ENCODE measurements at regions not wholly inside any gene's neighbourhood (a gene's known extent, or its start where the extent isn't known, plus 50 kb on each side); places are given as distances from the start of the nearest gene placed in this dataset.

DNA sequence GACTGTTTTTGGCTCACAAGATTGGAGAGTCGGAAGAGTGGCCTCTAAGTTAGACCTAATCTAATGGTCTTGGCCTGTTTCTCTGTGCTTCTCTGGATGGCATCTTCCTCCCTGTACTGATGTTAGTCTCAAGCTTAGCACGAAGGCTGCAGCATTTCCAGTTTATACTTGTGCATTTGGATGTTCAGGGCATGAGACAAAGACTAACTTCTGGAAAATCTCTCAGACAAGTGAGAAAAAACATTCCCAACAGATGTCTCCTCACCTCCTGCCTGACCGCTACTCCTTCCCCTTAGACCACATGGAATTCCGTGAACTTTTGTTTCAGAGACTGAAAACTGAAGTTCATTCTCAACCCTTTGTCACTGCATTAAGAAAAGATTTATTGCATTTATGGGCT, 410.8 kb upstream of the MCTP2 start (continued):
- no peak for TF ChIP-seq SMC3 (IDR thresholded peaks at IDR 0.05; ENCODE audit: low read depth, low read length)
- TF ChIP-seq MAZ (IDR thresholded peaks at IDR 0.05; ENCODE audit: borderline replicate concordance, low read depth, low read length): no peak
- TF ChIP-seq POLR2A (IDR thresholded peaks at IDR 0.05; ENCODE audit: low read depth, low read length): no peak

- BruUV-seq (replicated peaks): no TSS peak
- dilution Hi-C loops (cut with HindIII; ENCODE audit: low sequenced_read_pairs, unreplicated experiment): no loop called here
- H4K91ac ChIP-seq (ENCODE audit: insufficient read depth, low read depth, low read length): no peak overlapping the region
- TF ChIP-seq SMC3 (IDR thresholded peaks at IDR 0.05; ENCODE audit: low read depth, low read length): no peak
- no peak for TF ChIP-seq CEBPB (IDR thresholded peaks at IDR 0.05; ENCODE audit: low read depth, low read length)
- no peak for TF ChIP-seq MAFK (IDR thresholded peaks at IDR 0.05; ENCODE audit: low read depth, low read length)
- no peak for TF ChIP-seq MAZ (IDR thresholded peaks at IDR 0.05; ENCODE audit: borderline replicate concordance, low read depth, low read length)
- no peak for TF ChIP-seq BHLHE40 (IDR thresholded peaks at IDR 0.05; ENCODE audit: low read depth, low read length)
- no peak for TF ChIP-seq FOS (IDR thresholded peaks at IDR 0.05; ENCODE audit: low read depth, low read length)
- no peak for TF ChIP-seq RCOR1 (IDR thresholded peaks at IDR 0.05; ENCODE audit: insufficient replicate concordance, low read length)
- TF ChIP-seq, protein P1, sequence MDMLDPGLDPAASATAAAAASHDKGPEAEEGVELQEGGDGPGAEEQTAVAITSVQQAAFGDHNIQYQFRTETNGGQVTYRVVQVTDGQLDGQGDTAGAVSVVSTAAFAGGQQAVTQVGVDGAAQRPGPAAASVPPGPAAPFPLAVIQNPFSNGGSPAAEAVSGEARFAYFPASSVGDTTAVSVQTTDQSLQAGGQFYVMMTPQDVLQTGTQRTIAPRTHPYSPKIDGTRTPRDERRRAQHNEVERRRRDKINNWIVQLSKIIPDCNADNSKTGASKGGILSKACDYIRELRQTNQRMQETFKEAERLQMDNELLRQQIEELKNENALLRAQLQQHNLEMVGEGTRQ (IDR thresholded peaks at IDR 0.05; ENCODE audit: low read depth, low read length): no peak
- TF ChIP-seq MXI1 (IDR thresholded peaks at IDR 0.05; ENCODE audit: borderline replicate concordance, low read depth, low read length): no peak
- TF ChIP-seq RAD21 (IDR thresholded peaks at IDR 0.05; ENCODE audit: low read length): no peak
- no peak for TF ChIP-seq CHD1 (IDR thresholded peaks at IDR 0.05; ENCODE audit: low read depth, low read length)
- TF ChIP-seq, protein P2, sequence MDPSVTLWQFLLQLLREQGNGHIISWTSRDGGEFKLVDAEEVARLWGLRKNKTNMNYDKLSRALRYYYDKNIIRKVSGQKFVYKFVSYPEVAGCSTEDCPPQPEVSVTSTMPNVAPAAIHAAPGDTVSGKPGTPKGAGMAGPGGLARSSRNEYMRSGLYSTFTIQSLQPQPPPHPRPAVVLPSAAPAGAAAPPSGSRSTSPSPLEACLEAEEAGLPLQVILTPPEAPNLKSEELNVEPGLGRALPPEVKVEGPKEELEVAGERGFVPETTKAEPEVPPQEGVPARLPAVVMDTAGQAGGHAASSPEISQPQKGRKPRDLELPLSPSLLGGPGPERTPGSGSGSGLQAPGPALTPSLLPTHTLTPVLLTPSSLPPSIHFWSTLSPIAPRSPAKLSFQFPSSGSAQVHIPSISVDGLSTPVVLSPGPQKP (IDR thresholded peaks at IDR 0.05; ENCODE audit: borderline replicate concordance, low read depth, low read length): no peak
- TF ChIP-seq CTCF (conservative IDR thresholded peaks at IDR 0.05; ENCODE audit: low read depth, low read length): no peak
- TF ChIP-seq NFE2L2 (IDR thresholded peaks at IDR 0.05; ENCODE audit: low read depth, low read length): no peak
- no peak for TF ChIP-seq POLR2A (IDR thresholded peaks at IDR 0.05; ENCODE audit: low read depth, low read length)
Measured at GRCh38 chr15:93819826-93820225, 411.5 kb upstream of the MCTP2 start.

More at GRCh38 chr15:93819826-93820225, 411.5 kb upstream of the MCTP2 start:
- Histone ChIP-seq H3K27me3 (ENCODE audit: control insufficient read depth, insufficient read depth, low read length) (no peaks in the 10 kb centered on the region), H3K23ac (ENCODE audit: low read depth, low read length) (no peak overlapping the region), H2AFZ (replicated peaks; ENCODE audit: low read length, poor library complexity) (no peak overlapping the region), H3K9ac (ENCODE audit: low read depth, low read length) (no peak overlapping the region), H2BK5ac (ENCODE audit: low read depth, low read length, poor library complexity, severe bottlenecking) (no peak overlapping the region), H4K5ac (ENCODE audit: low read depth, low read length) (no peak overlapping the region), H2BK120ac (ENCODE audit: low read depth, low read length) (no peak overlapping the region), H3K14ac (replicated peaks; ENCODE audit: low read depth, low read length) (no peak overlapping the region), H3K4me1 (ENCODE audit: control insufficient read depth, insufficient read depth, low read length) (no peaks in the 10 kb centered on the region), H3K36me3 (ENCODE audit: control insufficient read depth, insufficient read depth, low read length) (no peaks in the 10 kb centered on the region), H3K18ac (ENCODE audit: low read depth, low read length) (no peak overlapping the region), H3K27ac (ENCODE audit: insufficient read depth, low read length) (no peak overlapping the region), H4K8ac (ENCODE audit: low read depth in 2 of 2, low read length in 2 of 2) (no peak overlapping the region), H3K4me2 (ENCODE audit: low read depth, low read length) (no peak overlapping the region), H3K4me3 (ENCODE audit: insufficient read depth, low read depth, low read length) (no peak overlapping the region), H3K79me1 (ENCODE audit: low read depth in 1 of 2, low read length in 2 of 2) (no peaks in the 10 kb centered on the region), H3K4ac (ENCODE audit: low read depth, low read length) (no peak overlapping the region), H3K56ac (ENCODE audit: extremely low read depth, insufficient read depth, low read length) (no peak overlapping the region), H2AK5ac (ENCODE audit: low read depth, low read length) (no peak overlapping the region), H2BK20ac (ENCODE audit: low read depth, low read length) (no peak overlapping the region), H3K9me1 (ENCODE audit: insufficient read depth, low read length) (no peaks in the 10 kb centered on the region), H4K20me1 (ENCODE audit: insufficient read depth, low read length) (no peaks in the 10 kb centered on the region), H3K9me3 (ENCODE audit: control insufficient read depth, insufficient read depth, low read length) (peaks cover 5% of the 10 kb centered on the region), H2BK15ac (ENCODE audit: low read depth, low read length) (no peak overlapping the region), H2AK9ac (replicated peaks; ENCODE audit: low read depth, low read length, poor library complexity) (no peak overlapping the region)
- ATAC-seq (ENCODE audit: low read depth) (no peak), DNase-seq (no peak)
- POLR2A ChIA-PET (ENCODE audit: unreplicated experiment): no interaction called here
- CTCF ChIA-PET: no interaction called here
- 0% methylated on average over 1 of the region's 4 CpGs; no CpG with 5 or more reads in 1 of the 2 experiments for WGBS, 2 experiments (ENCODE audit: extremely low coverage in 2 of 2, insufficient read length in 1 of 2)
- intact Hi-C loops (cut with micrococcal nuclease): no loop called here
- in situ Hi-C loops (cut with MboI; ENCODE audit: low sequenced_read_pairs): no loop called here
